IMR-90 (cell line): ENCODE measurements at regions not wholly inside any gene's neighbourhood (a gene's known extent, or its start where the extent isn't known, plus 50 kb on each side); places are given as distances from the start of the nearest gene placed in this dataset.

Experiments
- MXI1 ChIP-seq: IDR thresholded peaks from 2 replicates; pipeline ENCODE4 v1.6.1; 2012; ENCODE audit warnings: low read depth, mild to moderate bottlenecking, low read length, moderate library complexity, borderline replicate concordance
- POLR2A ChIP-seq: IDR thresholded peaks from 2 replicates; pipeline ENCODE4 v1.6.1; 2012; ENCODE audit warnings: mild to moderate bottlenecking, low read depth, low read length
- RAD21 ChIP-seq: IDR thresholded peaks from 2 replicates; pipeline ENCODE4 v1.6.1; 2012; ENCODE audit warnings: low read length, improper control_type of control experiment
- TF ChIP-seq, protein P1 (sequence below): conservative IDR thresholded peaks from 2 replicates; pipeline ENCODE4 v1.5.1; 2012; ENCODE audit warnings: mild to moderate bottlenecking, low read depth, low read length, improper control_type of control experiment
- TF ChIP-seq, protein P2 (sequence below): fragments of 150-350 bp; IDR thresholded peaks from 2 replicates; pipeline ENCODE4 v1.6.1; 2017; ENCODE audit warnings: mild to moderate bottlenecking, antibody characterized with exemption, low read length, low read depth

DNA sequence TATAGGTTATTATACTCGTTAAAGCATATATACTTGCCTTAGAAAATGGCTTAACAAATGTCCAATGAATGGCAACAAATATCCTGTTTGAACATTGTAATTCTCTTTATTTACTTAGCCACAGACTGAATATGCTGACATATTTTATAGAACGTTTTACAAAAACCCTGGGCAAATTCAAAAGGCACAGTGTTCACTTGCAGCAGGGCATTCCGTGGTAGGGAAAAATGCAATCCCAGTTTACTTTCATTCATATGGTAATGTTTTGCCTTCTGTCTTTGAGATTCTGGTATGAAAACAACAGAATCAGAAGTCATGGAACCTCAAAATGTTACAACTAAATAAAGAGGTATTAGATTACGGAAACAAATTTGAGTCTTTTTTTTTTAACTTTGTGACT lies 56.2 kb upstream of the MYCBP2 start:
- TF ChIP-seq, protein P1, sequence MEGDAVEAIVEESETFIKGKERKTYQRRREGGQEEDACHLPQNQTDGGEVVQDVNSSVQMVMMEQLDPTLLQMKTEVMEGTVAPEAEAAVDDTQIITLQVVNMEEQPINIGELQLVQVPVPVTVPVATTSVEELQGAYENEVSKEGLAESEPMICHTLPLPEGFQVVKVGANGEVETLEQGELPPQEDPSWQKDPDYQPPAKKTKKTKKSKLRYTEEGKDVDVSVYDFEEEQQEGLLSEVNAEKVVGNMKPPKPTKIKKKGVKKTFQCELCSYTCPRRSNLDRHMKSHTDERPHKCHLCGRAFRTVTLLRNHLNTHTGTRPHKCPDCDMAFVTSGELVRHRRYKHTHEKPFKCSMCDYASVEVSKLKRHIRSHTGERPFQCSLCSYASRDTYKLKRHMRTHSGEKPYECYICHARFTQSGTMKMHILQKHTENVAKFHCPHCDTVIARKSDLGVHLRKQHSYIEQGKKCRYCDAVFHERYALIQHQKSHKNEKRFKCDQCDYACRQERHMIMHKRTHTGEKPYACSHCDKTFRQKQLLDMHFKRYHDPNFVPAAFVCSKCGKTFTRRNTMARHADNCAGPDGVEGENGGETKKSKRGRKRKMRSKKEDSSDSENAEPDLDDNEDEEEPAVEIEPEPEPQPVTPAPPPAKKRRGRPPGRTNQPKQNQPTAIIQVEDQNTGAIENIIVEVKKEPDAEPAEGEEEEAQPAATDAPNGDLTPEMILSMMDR = no peak
- TF ChIP-seq, protein P2, sequence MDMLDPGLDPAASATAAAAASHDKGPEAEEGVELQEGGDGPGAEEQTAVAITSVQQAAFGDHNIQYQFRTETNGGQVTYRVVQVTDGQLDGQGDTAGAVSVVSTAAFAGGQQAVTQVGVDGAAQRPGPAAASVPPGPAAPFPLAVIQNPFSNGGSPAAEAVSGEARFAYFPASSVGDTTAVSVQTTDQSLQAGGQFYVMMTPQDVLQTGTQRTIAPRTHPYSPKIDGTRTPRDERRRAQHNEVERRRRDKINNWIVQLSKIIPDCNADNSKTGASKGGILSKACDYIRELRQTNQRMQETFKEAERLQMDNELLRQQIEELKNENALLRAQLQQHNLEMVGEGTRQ = no peak
- TF ChIP-seq POLR2A (no peak), MXI1 (no peak), RAD21 (no peak)
